H1 (cell line): ENCODE measurements at regions not wholly inside any gene's neighbourhood (a gene's known extent, or its start where the extent isn't known, plus 50 kb on each side); places are given as distances from the start of the nearest gene placed in this dataset.

ENCODE experiments used
- CHD2 ChIP-seq: IDR thresholded peaks from 2 replicates; pipeline ENCODE4 v1.6.1; 2012; ENCODE audit warnings: low read length, improper control_type of control experiment
- POLR2AphosphoS5 ChIP-seq: IDR thresholded peaks from 2 replicates; pipeline ENCODE4 v1.6.1; 2011; ENCODE audit warnings: low read depth, low read length
- RFX5 ChIP-seq: IDR thresholded peaks from 2 replicates; pipeline ENCODE4 v1.6.1; 2011; ENCODE audit warnings: low read depth, low read length, improper control_type of control experiment, borderline replicate concordance

GRCh38 chr10:8325024-8325980 lies 270.8 kb downstream of the GATA3 start:
- TF ChIP-seq POLR2AphosphoS5 (no peak), CHD2 (no peak), RFX5 (no peak)
